ENCODE measurements at regions not wholly inside any gene's neighbourhood (a gene's known extent, or its start where the extent isn't known, plus 50 kb on each side); places are given as distances from the start of the nearest gene placed in this dataset.

GRCh38 chr6:71481801-71482200 is 193.2 kb downstream of the OGFRL1 start:
- no peak for TF ChIP-seq POLR2A (IDR thresholded peaks at IDR 0.05)
- TF ChIP-seq, protein P1, sequence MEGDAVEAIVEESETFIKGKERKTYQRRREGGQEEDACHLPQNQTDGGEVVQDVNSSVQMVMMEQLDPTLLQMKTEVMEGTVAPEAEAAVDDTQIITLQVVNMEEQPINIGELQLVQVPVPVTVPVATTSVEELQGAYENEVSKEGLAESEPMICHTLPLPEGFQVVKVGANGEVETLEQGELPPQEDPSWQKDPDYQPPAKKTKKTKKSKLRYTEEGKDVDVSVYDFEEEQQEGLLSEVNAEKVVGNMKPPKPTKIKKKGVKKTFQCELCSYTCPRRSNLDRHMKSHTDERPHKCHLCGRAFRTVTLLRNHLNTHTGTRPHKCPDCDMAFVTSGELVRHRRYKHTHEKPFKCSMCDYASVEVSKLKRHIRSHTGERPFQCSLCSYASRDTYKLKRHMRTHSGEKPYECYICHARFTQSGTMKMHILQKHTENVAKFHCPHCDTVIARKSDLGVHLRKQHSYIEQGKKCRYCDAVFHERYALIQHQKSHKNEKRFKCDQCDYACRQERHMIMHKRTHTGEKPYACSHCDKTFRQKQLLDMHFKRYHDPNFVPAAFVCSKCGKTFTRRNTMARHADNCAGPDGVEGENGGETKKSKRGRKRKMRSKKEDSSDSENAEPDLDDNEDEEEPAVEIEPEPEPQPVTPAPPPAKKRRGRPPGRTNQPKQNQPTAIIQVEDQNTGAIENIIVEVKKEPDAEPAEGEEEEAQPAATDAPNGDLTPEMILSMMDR (IDR thresholded peaks at IDR 0.05) = no peak

Data from testis (tissue), 2 donors.